SKM-1 (cell line): ENCODE measurements at regions not wholly inside any gene's neighbourhood (a gene's known extent, or its start where the extent isn't known, plus 50 kb on each side); places are given as distances from the start of the nearest gene placed in this dataset.
A peak's percentile ranks its signal among the peaks of the same experiment; 100 is the strongest.
"Not testable (repeated sequence)": the region's sequence is repeated elsewhere in the genome, so short reads cannot be mapped to it uniquely, and the experiment has no call there.

Experiments
- DNase-seq: peaks from one replicate; lab custom pipeline; 2025; ENCODE audit not compliant: unreplicated experiment; lab: John Stamatoyannopoulos, UW

- no peak for DNase-seq
These were observed 173.6 kb downstream of the RPS24 start for GRCh38 chr10:78207216-78207615.

DNA sequence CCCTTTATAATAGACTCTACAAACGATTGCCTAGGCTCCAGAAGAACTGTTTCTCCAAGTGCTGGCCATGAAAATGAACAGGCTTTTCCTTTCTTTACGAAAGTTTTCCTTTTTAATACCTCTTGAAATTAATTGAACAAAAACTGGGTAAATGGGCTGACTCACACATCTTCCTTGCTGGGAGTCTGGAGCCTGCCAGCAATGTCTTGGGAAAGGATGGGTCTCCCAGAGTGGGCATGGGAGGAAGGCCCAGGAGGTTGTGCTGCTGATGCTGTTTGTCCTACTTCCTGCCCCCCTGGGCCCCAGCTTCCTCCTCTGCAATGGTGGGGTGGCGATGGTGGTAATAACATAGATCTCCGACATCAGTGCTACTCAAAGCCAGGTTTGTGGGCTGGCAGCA is 174.1 kb downstream of the RPS24 start:
- no peak for DNase-seq

DNA sequence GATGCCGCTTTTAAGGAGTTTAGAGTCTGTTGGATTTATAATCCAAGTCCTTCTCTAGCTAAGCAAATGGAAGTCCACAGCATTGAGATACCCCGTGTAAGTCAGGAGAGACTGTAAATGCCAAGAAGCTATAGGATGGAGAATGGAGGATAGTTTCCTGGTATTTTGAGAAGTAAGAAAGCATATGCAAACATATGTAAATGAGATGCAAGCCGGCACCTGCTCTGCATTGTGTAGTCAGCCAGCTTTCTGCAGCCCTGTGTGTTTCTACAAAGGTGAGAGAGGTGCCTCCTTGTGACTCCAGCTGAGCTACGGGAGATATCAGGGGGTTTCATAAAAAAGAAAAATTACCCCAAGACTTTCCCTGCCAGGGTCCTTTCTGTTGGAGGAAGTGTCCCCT is 176.3 kb downstream of the RPS24 start:
- no peak for DNase-seq

DNA sequence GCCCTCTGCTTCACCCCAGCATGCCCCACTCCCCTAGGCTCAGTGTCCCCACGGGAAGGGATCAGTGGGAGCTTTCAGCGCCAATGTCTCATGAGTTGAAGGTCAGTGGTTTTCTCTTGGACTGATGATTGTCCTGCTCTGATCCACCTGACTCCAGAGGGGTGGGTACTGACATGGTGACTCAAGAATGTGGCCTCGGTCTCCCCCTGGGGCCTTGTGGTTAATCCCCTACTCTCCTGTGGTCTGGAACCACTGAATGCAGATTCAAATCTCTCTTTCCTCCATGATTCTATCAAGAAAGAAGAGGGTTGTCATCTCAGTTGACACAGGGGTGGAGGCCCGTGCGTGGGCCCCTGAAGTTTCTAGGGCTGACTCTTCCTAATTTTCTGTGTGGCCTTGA is 176.9 kb downstream of the RPS24 start:
- DNase-seq, result no peak

DNA sequence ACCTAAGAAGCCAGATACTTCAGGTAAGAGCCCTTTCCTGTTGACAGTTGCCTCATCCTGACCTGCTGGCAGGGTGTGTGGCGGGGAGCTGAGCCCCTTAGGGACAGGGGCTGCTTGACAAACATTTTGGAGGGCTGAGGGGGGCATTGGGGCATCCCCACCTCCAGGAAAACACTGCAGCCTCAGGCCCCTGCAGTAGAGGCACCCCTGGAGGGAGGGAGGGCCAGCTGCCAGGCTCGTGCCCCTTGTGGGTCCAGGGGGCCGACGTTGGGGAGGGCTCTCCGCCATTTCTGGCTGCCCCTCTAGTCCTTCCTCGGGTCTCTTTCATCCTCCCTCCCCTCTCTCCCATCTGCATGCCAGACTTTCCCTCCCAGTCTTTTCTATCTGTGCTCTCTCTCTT is 177.3 kb downstream of the RPS24 start:
- DNase-seq, result no peak

DNA sequence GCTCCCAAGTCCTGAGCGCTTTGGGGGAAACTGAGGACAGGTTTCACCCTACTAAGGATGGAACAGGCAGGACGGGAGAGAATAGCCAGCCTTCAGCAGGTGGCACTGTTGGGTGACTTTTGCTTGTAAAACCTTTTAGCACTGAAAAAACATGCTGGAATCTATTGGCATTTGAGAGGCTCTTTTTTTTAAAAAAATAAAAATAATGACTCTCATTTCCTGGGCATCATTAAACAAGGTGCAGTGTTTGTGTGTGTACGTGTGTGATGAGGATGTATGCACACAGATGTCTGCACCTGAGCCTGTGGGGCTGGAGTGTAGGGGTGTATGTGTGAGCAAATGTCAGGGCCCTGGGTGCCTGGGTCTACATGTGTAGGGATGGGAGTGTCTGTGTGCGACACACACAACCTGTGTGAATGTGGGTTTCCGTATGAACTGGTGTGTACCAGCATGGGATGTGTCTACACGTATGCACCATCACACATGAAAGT is 177.9 kb downstream of the RPS24 start:
- peak; percentile 13 for DNase-seq

DNA sequence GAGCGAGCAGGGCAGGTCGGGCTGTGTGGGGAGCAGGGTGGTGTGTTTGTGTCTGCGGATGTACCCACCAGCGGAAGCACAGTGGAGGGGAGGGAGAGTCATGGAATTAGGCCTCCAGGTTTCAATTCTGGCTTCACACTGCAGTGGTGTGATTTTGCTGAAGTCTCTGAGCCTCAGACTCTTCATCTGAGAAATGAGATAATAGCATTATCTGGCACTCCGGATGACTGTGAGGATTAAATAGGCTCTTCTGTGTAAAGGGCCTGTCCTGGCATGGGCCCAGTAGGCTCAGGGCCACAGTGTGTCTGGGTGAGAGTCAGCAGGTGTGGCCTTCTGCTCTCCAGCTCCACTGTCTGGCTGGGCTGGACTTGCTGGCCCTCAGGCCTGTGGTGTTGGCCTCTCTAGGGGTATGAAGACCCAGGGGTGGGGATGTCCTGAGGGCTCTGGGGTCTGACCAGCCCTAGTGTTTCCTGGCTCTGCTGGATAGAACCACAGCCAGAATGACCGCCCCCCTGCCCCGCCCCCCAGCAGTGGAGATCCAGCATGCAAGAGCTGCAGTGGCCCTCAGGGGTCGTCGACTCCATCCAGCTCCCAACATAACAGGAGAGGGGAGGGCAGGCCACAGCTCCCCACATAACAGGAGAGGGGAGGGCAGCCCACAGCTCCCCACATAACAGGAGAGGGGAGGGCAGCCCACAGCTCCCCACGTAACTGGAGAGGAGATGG is 178.6 kb downstream of the RPS24 start:
- no peak for DNase-seq

DNA sequence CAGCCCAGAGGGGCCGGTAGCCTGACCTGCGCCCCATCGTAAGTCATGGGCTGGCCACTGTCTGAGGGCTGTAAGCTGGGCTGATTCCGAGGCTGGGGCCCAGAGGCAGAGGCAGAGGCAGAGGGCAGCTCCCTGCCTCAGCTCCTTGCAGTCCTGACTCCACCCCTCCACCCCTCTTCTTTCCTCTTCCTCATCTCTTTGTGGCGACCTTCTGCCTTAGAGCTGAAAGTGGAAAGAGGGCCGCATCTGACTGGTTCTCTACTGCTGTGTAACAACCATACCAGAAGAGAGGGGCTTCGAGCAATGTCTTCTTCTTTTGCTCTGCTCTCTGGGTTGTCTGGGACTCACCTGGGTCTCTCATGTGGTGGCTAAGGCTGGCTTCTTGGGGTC is 179.1 kb downstream of the RPS24 start:
- DNase-seq, result no peak

- DNase-seq, result no peak
These were observed 181.3 kb downstream of the RPS24 start for GRCh38 chr10:78214955-78215354.

DNA sequence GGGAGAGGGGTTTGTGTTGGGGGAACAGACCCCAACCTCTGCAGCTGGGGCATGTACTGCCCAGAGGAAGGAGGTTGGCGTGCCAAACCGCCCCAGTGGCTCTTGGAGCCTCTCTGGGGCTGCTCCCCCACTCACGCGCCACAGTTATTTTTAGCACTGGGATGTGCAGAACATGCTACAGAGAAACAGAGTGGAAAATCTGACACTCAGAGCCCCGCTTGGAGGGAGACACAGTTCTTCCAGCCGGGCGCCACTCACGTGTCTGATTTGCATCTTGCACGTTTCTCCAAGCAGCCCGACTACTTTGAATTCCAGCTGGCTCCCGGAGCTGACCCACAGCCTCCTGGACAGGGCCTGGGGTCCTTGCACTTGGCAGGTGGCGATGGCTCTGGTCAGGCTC is 182.0 kb downstream of the RPS24 start:
- DNase-seq, result no peak

DNA sequence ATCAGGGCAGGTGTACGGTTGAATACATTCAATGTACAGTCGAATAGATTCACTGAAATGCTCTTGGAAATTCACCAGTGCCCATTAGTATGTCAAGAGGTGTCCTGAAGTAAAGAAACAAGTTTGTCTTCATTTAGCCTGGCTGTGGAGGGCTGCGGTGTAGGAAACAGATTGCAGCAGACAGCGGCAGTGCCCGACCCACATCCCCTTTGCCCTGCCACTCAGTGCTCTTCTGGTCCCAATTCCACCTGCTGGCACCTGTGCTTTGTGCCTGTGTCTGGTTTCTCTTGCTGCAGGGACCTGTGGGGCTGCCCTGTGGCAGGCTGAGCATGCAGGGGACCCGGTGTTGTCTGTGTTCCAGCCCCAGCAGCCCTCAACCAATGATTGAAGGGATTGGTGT is 183.7 kb downstream of the RPS24 start:
- no peak for DNase-seq

- no peak for DNase-seq
These were observed 185.3 kb downstream of the RPS24 start for GRCh38 chr10:78218798-78219490.

- DNase-seq, result not testable (repeated sequence)
These were observed 185.9 kb downstream of the RPS24 start for GRCh38 chr10:78219568-78219967.

DNA sequence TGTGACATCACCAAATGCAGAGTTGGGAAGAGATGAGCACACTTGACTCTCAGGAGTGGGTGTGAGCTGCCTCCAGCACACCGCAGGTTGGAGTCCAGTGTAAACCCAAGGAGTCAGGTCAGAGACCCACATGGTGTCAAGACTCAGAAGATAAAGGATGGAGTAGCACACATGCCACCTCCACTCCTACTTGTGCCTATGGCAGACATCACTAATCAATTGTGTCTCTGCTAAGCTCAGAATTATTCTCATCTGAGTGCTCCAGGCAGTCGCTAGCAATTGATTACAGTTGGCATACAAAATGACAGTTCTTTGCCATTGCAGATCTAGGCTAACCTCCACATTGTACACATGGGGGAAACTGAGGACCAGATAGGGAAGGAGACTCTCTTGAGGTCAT is 187.1 kb downstream of the RPS24 start:
- no peak for DNase-seq

- no peak for DNase-seq
These were observed 188.6 kb downstream of the RPS24 start for GRCh38 chr10:78222096-78222790.

GRCh38 chr10:78223088-78223487 is 189.4 kb downstream of the RPS24 start:
- DNase-seq, result no peak

GRCh38 chr10:78224602-78225001 is 190.9 kb downstream of the RPS24 start:
- no peak for DNase-seq

GRCh38 chr10:78225594-78225993 is 191.9 kb downstream of the RPS24 start:
- DNase-seq, result no peak

GRCh38 chr10:78229489-78229888 is 195.8 kb downstream of the RPS24 start:
- no peak for DNase-seq

GRCh38 chr10:78229950-78230675 is 196.4 kb downstream of the RPS24 start:
- no peak for DNase-seq

DNA sequence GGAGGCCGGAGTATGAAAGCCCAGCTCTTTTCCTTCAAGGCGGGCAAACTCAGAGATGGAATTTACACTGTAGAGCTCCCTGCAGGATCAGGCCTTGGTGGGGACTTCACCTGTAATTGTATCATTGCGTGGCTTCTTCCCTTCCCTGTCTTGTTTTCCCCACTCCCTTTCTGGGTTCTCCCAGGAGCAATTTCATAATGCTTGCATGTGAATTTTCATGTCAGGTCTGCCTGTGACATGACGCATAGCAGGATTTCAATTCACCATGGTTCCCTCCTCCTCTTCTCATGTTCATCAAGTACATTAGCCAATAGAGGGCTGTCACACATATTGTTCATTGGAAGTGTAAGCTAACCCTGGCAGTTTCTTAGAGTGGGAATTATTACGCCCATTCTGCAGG is 197.7 kb downstream of the RPS24 start:
- DNase-seq, result no peak
